Activated naive CD8-positive, alpha-beta T cell treated with anti-CD3 and anti-CD28 coated beads for 36 hours (primary cell): ENCODE measurements at regions not wholly inside any gene's neighbourhood (a gene's known extent, or its start where the extent isn't known, plus 50 kb on each side); places are given as distances from the start of the nearest gene placed in this dataset.

Experiments used
- DNase-seq: peaks from one replicate; pipeline ENCODE4 v3.0.0; 2021
- H3K27ac Mint-ChIP-seq: one replicate; pipeline ENCODE4 v1.8.0; 2022; ENCODE audit warnings: mild to moderate bottlenecking, moderate library complexity, mixed read lengths
- H3K27me3 Mint-ChIP-seq: one replicate; pipeline ENCODE4 v1.8.0; 2022; ENCODE audit warnings: mild to moderate bottlenecking, mixed read lengths
- H3K36me3 Mint-ChIP-seq: one replicate; pipeline ENCODE4 v1.8.0; 2021; ENCODE audit warnings: mild to moderate bottlenecking, mixed read lengths
- H3K4me1 Mint-ChIP-seq: one replicate; pipeline ENCODE4 v1.8.0; 2021; ENCODE audit warnings: mixed read lengths
- H3K4me3 Mint-ChIP-seq: one replicate; pipeline ENCODE4 v1.8.0; 2022; ENCODE audit warnings: mild to moderate bottlenecking, moderate library complexity, mixed read lengths
- H3K9me3 Mint-ChIP-seq: one replicate; pipeline ENCODE4 v1.8.0; 2022; ENCODE audit warnings: mixed read lengths

- no peaks in the 10 kb centered on the region for H3K36me3 Mint-ChIP-seq
- no peak overlapping the region for H3K27ac Mint-ChIP-seq
- DNase-seq, result no peak
- no peak overlapping the region for H3K4me3 Mint-ChIP-seq
- H3K27me3 Mint-ChIP-seq, result no peaks in the 10 kb centered on the region
- H3K9me3 Mint-ChIP-seq, result no peaks in the 10 kb centered on the region
- H3K4me1 Mint-ChIP-seq, result no peaks in the 10 kb centered on the region
These were observed 382.7 kb downstream of the HRH4 start for GRCh38 chr18:24843123-24843522.

- H3K27me3 Mint-ChIP-seq, result no peaks in the 10 kb centered on the region
- no peaks in the 10 kb centered on the region for H3K4me1 Mint-ChIP-seq
- no peak for DNase-seq
- no peaks in the 10 kb centered on the region for H3K36me3 Mint-ChIP-seq
- no peak overlapping the region for H3K27ac Mint-ChIP-seq
- H3K9me3 Mint-ChIP-seq, result no peaks in the 10 kb centered on the region
- no peak overlapping the region for H3K4me3 Mint-ChIP-seq
These were observed 385.7 kb downstream of the HRH4 start for GRCh38 chr18:24846138-24846537.

DNA sequence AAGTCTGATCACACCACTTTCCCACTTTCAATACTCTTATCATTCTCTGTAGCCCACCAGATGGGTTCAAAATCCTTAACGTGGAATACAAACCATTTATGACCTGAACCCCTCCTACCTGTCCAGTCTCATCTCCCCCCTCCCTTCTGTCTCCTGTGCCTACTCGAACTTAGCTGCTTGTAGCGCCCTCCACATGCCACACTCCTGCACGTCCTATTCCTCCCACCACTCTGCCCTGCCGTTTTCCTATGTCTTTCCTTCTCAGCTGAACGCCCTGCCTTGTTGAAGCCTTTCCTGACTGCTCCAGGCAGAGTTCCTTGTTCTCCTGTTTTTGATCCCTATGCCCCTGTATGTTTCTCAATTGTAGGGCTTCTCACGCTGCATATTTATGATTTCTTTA is 390.1 kb downstream of the HRH4 start:
- H3K27me3 Mint-ChIP-seq, result no peaks in the 10 kb centered on the region

GRCh38 chr18:24853076-24853475 is 392.6 kb downstream of the HRH4 start:
- Mint-ChIP-seq H3K36me3 (no peaks in the 10 kb centered on the region), H3K27me3 (no peaks in the 10 kb centered on the region), H3K27ac (no peak overlapping the region), H3K4me1 (no peaks in the 10 kb centered on the region), H3K4me3 (no peak overlapping the region), H3K9me3 (peaks cover 1% of the 10 kb centered on the region)
- no peak for DNase-seq

More for the DNA sequence above, 390.1 kb downstream of the HRH4 start:
- Mint-ChIP-seq H3K27ac (no peak overlapping the region), H3K9me3 (peaks cover 1% of the 10 kb centered on the region), H3K4me3 (no peak overlapping the region), H3K36me3 (no peaks in the 10 kb centered on the region), H3K4me1 (no peaks in the 10 kb centered on the region)
- DNase-seq, result no peak

DNA sequence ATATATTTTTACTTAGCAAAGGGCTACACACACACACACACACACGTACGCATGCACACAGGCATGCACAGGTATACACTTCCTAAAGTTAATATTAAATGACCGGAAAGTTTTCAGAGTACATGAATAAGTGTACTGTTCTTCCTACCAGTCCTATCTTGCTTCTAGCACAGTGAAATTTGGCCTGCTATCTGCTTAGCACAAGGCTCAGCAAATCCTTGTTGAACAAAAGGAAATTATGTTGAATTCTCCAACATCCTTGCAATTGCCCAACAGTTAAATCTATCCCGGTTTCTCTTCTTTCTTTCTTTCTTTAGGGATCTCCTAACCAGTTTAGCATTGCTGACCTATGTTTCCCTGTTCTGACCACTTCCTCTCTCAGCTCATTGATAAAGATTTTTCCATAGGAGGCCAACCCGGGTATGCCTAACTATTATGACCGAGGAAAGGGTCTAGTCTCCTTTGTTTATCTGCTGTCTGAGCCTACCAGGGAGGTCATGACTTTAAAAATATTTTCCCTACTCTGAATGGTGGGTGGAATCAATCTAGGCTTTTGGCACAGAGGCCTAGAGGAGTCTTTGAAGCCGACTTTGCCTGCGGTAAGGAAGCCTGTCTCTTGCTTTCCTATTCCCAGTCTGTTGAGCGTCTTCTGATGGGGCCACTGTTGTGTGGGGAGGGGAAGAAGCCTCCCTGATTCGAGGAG is 400.7 kb downstream of the HRH4 start:
- Mint-ChIP-seq H3K4me1 (peaks cover 4% of the 10 kb centered on the region), H3K4me3 (no peak overlapping the region), H3K9me3 (no peaks in the 10 kb centered on the region), H3K27ac (no peak overlapping the region), H3K27me3 (no peaks in the 10 kb centered on the region), H3K36me3 (no peaks in the 10 kb centered on the region)
- no peak for DNase-seq

DNA sequence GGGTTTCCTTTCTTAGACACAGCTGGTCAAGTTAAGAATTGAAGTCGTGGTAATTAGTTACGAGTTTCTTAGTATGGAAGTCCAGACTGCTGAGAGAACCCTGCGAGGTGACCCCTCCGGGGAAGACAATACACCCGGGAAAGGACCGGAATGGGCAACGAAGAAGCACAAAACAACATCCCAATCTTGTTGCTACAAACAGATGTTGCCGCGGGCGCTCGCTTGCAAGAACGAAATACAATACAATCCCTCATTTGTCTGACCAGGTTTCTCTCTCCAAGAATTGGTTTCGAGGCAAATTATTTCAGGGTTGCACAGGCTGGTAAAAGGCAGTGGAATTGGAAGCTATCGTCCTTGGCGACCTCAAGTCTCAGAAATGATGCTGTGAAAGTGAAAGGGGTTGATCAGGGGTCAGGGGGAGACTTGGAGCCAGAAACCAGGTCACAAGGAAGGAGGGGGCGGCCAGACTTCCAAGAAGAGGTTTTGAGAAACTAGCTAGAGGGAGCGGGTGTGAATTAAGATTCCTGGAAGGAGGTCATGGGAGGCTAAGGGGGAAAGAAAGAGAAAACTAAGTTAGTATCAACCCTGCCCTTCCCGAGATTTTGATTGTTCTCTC is 401.9 kb downstream of the HRH4 start:
- no peak overlapping the region for H3K27ac Mint-ChIP-seq
- no peaks in the 10 kb centered on the region for H3K36me3 Mint-ChIP-seq
- DNase-seq, result no peak
- no peaks in the 10 kb centered on the region for H3K9me3 Mint-ChIP-seq
- H3K27me3 Mint-ChIP-seq, result peaks cover 3% of the 10 kb centered on the region
- H3K4me3 Mint-ChIP-seq, result no peak overlapping the region
- H3K4me1 Mint-ChIP-seq, result peaks cover 4% of the 10 kb centered on the region

DNA sequence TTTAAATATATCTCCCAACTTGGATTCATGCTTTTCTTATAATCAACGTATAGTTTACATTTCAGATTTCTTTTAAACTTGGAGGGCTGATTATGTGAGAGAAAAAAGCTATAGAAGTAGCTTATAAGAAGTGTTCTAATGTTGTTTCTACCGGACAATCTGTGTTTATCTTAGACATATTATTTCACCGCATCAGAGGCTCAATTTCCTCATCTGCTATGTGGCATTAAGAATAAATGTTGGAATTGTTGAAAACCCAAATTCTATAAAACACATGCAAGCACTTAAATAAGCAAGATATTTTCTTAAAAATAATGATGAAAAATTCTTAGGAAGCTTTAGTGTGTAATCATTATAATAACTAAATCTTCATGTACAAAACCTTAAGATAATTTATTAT is 407.9 kb downstream of the HRH4 start:
- no peaks in the 10 kb centered on the region for H3K4me1 Mint-ChIP-seq
- peaks cover 7% of the 10 kb centered on the region for H3K27me3 Mint-ChIP-seq
- H3K36me3 Mint-ChIP-seq, result no peaks in the 10 kb centered on the region
- no peak for DNase-seq
- H3K9me3 Mint-ChIP-seq, result no peaks in the 10 kb centered on the region
- H3K27ac Mint-ChIP-seq, result no peak overlapping the region
- no peak overlapping the region for H3K4me3 Mint-ChIP-seq

DNA sequence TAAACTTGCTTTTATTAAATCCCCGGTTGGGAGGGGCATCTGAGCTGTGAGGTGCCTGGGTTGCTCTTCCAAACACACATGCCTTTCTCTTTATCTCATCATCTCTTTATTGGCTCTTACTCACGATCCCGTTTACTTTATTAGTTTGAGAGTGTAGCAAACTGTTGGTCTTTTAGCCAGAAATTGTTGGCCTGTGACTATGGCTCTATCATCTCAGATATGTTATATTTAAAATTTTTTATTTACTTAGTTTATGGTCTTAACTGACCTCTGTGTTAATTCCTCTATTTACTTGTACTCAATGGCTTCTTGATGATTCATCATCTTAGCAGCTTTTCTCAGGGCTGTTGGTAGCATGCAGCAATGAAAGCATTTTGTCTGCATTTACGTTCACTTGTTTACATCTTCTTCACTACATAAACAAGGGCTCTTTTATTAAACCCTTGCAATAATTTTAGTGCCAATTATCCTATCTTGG is 408.4 kb downstream of the HRH4 start:
- H3K27me3 Mint-ChIP-seq, result peaks cover 7% of the 10 kb centered on the region
- no peaks in the 10 kb centered on the region for H3K4me1 Mint-ChIP-seq
- no peaks in the 10 kb centered on the region for H3K9me3 Mint-ChIP-seq
- H3K36me3 Mint-ChIP-seq, result no peaks in the 10 kb centered on the region
- no peak overlapping the region for H3K27ac Mint-ChIP-seq
- no peak overlapping the region for H3K4me3 Mint-ChIP-seq
- DNase-seq, result no peak

GRCh38 chr18:24869285-24869684 is 408.8 kb downstream of the HRH4 start:
- DNase-seq, result no peak
- H3K27me3 Mint-ChIP-seq, result peaks cover 7% of the 10 kb centered on the region
- H3K27ac Mint-ChIP-seq, result no peak overlapping the region
- no peaks in the 10 kb centered on the region for H3K9me3 Mint-ChIP-seq
- no peaks in the 10 kb centered on the region for H3K36me3 Mint-ChIP-seq
- H3K4me1 Mint-ChIP-seq, result no peaks in the 10 kb centered on the region
- H3K4me3 Mint-ChIP-seq, result no peak overlapping the region

GRCh38 chr18:24875286-24875685 is 414.8 kb downstream of the HRH4 start:
- Mint-ChIP-seq H3K4me3 (no peak overlapping the region), H3K36me3 (no peaks in the 10 kb centered on the region), H3K27ac (no peak overlapping the region), H3K4me1 (no peaks in the 10 kb centered on the region), H3K27me3 (peaks cover 13% of the 10 kb centered on the region), H3K9me3 (no peaks in the 10 kb centered on the region)
- no peak for DNase-seq

GRCh38 chr18:24875777-24876176 is 415.3 kb downstream of the HRH4 start:
- Mint-ChIP-seq H3K9me3 (no peaks in the 10 kb centered on the region), H3K27ac (no peak overlapping the region), H3K4me1 (no peaks in the 10 kb centered on the region), H3K4me3 (no peak overlapping the region), H3K36me3 (no peaks in the 10 kb centered on the region), H3K27me3 (peaks cover 13% of the 10 kb centered on the region)
- no peak for DNase-seq

DNA sequence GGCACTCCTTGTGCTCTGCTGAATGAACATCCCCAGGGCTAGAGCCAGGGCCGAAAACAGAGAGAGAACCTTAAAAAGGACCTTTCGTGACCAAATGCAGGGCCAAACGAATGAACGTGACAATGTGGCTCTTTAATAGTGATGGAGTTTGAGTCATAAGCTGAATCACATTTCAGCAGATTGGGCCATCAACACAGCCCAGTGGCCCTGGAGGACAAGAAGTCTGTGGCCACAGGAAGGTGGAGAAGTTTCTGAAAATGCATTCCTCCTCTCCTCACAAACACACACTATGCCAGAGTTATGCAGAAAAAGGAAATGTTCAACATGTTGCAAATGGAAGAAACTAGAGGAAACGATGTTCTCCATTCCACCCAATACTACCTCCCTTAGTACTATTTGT is 415.8 kb downstream of the HRH4 start:
- no peaks in the 10 kb centered on the region for H3K36me3 Mint-ChIP-seq
- H3K9me3 Mint-ChIP-seq, result no peaks in the 10 kb centered on the region
- H3K4me3 Mint-ChIP-seq, result no peak overlapping the region
- H3K27ac Mint-ChIP-seq, result no peak overlapping the region
- DNase-seq, result no peak
- H3K4me1 Mint-ChIP-seq, result no peaks in the 10 kb centered on the region
- peaks cover 13% of the 10 kb centered on the region for H3K27me3 Mint-ChIP-seq

DNA sequence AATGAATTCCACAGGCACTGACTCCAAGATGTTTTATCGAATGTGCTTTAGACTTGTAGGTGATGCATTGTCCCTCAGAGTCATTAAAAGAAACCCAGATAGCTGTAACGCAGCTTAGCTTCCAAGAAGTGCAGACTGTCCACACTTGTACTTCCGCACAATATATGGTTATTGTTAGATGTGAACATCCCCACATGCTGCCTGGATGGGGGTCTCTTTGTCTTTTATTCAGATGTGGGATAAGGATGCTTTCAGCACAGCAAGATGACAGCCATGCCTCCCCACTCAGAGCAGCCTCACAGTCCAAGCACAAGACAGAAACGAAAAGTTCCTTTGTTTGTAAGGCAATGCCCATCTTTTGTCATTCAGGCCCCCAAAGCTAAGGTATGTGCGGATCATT is 416.6 kb downstream of the HRH4 start:
- H3K36me3 Mint-ChIP-seq, result no peaks in the 10 kb centered on the region
- no peak overlapping the region for H3K4me3 Mint-ChIP-seq
- no peak overlapping the region for H3K27ac Mint-ChIP-seq
- peaks cover 13% of the 10 kb centered on the region for H3K27me3 Mint-ChIP-seq
- H3K9me3 Mint-ChIP-seq, result no peaks in the 10 kb centered on the region
- DNase-seq, result no peak
- H3K4me1 Mint-ChIP-seq, result no peaks in the 10 kb centered on the region

GRCh38 chr18:24877546-24877945 is 417.1 kb downstream of the HRH4 start:
- Mint-ChIP-seq H3K27ac (no peak overlapping the region), H3K36me3 (no peaks in the 10 kb centered on the region), H3K4me3 (no peak overlapping the region), H3K4me1 (no peaks in the 10 kb centered on the region), H3K27me3 (peaks cover 13% of the 10 kb centered on the region), H3K9me3 (no peaks in the 10 kb centered on the region)
- DNase-seq, result no peak

DNA sequence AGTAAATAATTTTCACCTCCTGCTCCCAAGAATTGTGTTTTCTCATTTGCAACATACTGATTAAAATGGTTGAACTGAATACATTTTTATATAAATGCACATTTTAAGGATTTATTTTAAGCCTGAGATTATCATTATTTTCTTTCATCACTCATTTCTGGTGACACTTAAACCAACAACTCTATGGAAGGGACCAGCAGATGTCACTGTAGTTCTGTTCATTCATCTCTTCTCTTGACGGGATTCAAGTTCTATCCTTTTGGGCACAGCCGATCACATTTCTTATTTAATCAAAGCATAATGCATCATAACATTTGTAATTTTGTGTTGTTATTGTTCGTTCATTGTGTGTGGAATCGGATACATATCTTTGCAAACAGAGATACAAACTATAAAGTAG is 417.9 kb downstream of the HRH4 start:
- H3K9me3 Mint-ChIP-seq, result no peaks in the 10 kb centered on the region
- H3K27me3 Mint-ChIP-seq, result peaks cover 13% of the 10 kb centered on the region
- no peaks in the 10 kb centered on the region for H3K36me3 Mint-ChIP-seq
- H3K4me3 Mint-ChIP-seq, result no peak overlapping the region
- no peaks in the 10 kb centered on the region for H3K4me1 Mint-ChIP-seq
- DNase-seq, result no peak
- H3K27ac Mint-ChIP-seq, result no peak overlapping the region

GRCh38 chr18:24885276-24885675 is 424.8 kb downstream of the HRH4 start:
- H3K4me1 Mint-ChIP-seq, result no peaks in the 10 kb centered on the region
- no peaks in the 10 kb centered on the region for H3K36me3 Mint-ChIP-seq
- no peaks in the 10 kb centered on the region for H3K27me3 Mint-ChIP-seq
- H3K4me3 Mint-ChIP-seq, result no peak overlapping the region
- H3K27ac Mint-ChIP-seq, result no peak overlapping the region
- DNase-seq, result no peak
- no peaks in the 10 kb centered on the region for H3K9me3 Mint-ChIP-seq
